Mesothelial cell of epicardium (in vitro differentiated cells): ENCODE measurements at regions not wholly inside any gene's neighbourhood (a gene's known extent, or its start where the extent isn't known, plus 50 kb on each side); places are given as distances from the start of the nearest gene placed in this dataset.

Source experiments
- DNase-seq, 2 experiments: peaks; one replicate each; pipeline ENCODE4 v3.0.0; 2021; ENCODE audit warnings: low spot score in 2 of 2; ENCODE audit not compliant: unreplicated experiment in 2 of 2
- H3K27ac Mint-ChIP-seq: 2 replicates; pipeline ENCODE4 v1.8.0; 2021; ENCODE audit warnings: mixed read lengths
- H3K27me3 Mint-ChIP-seq: 2 replicates; pipeline ENCODE4 v1.8.0; 2021; ENCODE audit warnings: low read depth, mixed read lengths
- H3K36me3 Mint-ChIP-seq: 2 replicates; pipeline ENCODE4 v1.8.0; 2021; ENCODE audit warnings: mixed read lengths
- H3K4me1 Mint-ChIP-seq: 2 replicates; pipeline ENCODE4 v1.8.0; 2021; ENCODE audit warnings: mixed read lengths
- H3K4me3 Mint-ChIP-seq: 2 replicates; pipeline ENCODE4 v1.8.0; 2021; ENCODE audit warnings: mild to moderate bottlenecking, moderate library complexity, mixed read lengths
- H3K9me3 Mint-ChIP-seq: 2 replicates; pipeline ENCODE4 v1.8.0; 2021; ENCODE audit warnings: mixed read lengths
- TF ChIP-seq, protein P1 (sequence below): fragments of 200-600 bp; sonication (generic); IDR thresholded peaks from one replicate; pipeline ENCODE4 v1.5.0; 2021; ENCODE audit warnings: antibody characterized with exemption; ENCODE audit not compliant: unreplicated experiment

DNA sequence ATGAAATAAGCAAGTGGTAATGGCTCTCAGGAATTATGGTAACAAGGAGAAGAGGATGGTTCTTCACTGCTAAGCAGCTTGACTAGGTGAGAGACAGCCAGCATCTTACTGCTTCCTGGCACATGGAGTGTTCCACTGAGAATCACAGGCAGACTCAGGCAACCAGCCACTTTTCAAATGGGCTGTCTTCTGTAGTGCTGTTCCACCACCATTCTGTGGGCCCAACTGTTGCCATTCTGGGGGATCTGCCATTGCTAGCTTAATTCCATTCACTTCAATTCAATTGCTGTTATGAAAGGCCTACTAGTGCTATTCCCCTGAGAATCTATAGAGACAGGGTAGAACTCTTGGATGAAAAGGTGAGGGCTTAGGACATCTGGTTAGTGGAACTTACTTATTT lies 341.9 kb downstream of the KCNRG start:
- no peaks in the 10 kb centered on the region for H3K27me3 Mint-ChIP-seq

DNA sequence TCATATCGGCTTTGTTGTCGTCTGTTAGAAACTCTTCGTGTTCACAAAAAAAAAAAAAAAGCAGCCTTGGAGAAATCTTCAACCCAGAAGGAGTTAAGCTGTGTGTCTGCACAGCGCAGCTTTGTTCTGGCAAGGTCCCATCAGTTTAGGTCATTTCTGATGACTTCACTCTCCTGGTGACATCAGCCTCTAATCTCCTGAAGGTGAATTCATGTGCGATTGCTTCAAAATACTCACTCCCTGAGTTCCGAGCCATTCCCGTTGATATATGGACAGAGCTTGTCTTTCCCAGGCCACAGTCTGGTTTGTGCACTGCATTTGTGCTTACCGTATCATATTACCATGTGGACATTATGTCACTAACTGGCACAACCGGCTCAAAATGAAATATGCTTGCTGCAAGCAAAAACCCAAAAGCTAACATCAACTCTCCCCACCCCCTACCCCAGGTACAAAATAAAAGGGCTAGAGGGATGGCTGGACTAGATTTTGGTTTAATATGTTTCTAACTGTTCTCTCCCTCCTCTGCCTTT lies 342.4 kb downstream of the KCNRG start:
- H3K36me3 Mint-ChIP-seq, result no peaks in the 10 kb centered on the region
- H3K27me3 Mint-ChIP-seq, result no peaks in the 10 kb centered on the region
- H3K27ac Mint-ChIP-seq, result peak overlapping the region; percentile 94
- no peaks in the 10 kb centered on the region for H3K9me3 Mint-ChIP-seq
- no peak for DNase-seq
- TF ChIP-seq, protein P1, sequence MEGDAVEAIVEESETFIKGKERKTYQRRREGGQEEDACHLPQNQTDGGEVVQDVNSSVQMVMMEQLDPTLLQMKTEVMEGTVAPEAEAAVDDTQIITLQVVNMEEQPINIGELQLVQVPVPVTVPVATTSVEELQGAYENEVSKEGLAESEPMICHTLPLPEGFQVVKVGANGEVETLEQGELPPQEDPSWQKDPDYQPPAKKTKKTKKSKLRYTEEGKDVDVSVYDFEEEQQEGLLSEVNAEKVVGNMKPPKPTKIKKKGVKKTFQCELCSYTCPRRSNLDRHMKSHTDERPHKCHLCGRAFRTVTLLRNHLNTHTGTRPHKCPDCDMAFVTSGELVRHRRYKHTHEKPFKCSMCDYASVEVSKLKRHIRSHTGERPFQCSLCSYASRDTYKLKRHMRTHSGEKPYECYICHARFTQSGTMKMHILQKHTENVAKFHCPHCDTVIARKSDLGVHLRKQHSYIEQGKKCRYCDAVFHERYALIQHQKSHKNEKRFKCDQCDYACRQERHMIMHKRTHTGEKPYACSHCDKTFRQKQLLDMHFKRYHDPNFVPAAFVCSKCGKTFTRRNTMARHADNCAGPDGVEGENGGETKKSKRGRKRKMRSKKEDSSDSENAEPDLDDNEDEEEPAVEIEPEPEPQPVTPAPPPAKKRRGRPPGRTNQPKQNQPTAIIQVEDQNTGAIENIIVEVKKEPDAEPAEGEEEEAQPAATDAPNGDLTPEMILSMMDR, result no peak
- H3K4me3 Mint-ChIP-seq, result peak overlapping the region; percentile 36
- peaks cover 52% of the 10 kb centered on the region for H3K4me1 Mint-ChIP-seq

More for the DNA sequence above, 341.9 kb downstream of the KCNRG start:
- TF ChIP-seq, protein P1, result no peak
- Mint-ChIP-seq H3K27ac (peak overlapping the region; percentile 94), H3K4me3 (peak overlapping the region; percentile 36), H3K9me3 (no peaks in the 10 kb centered on the region), H3K36me3 (no peaks in the 10 kb centered on the region), H3K4me1 (peaks cover 52% of the 10 kb centered on the region)
- DNase-seq, result no peak

DNA sequence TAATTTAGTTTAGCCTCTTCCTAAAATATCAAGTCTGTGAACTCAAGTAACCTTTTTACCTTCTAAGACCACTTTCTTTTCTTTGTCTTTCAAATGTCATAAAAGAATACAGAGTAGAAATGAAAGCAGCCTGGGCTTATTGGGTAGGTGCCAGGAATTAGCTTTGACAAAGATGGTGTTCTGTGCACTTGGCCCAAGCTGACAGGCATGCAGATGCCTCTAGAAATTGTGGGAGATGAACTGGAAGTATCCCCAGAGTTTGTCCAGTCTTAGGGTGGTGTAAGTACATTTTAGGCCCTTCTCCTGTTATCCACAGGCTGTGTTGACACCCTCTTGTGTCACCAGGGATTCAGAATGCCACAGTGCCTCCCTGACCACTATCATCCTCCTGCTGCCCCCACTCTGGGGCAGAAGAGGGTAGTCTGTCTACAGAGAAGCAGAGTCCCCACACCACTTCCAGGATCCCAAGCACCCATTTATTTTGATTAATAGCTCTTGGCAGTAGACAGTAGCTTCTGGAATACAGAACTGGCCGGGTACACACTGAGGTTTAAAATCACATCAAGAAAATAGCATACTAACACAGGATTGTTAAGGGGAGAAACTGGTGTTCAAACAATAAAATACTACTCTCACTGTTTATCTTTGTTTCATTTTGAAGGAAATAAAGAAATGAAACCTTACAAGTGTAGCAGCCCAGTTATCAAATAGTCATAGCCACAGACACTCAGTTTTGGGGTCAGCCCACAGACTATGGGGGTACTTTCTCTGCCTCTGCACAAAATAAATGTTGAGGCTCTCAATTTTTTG lies 343.2 kb downstream of the KCNRG start:
- Mint-ChIP-seq H3K4me3 (no peak overlapping the region), H3K4me1 (peaks cover 45% of the 10 kb centered on the region), H3K36me3 (no peaks in the 10 kb centered on the region), H3K27me3 (no peaks in the 10 kb centered on the region), H3K9me3 (no peaks in the 10 kb centered on the region), H3K27ac (peak overlapping the region; percentile 94)
- TF ChIP-seq, protein P1, result no peak
- DNase-seq, result no peak

DNA sequence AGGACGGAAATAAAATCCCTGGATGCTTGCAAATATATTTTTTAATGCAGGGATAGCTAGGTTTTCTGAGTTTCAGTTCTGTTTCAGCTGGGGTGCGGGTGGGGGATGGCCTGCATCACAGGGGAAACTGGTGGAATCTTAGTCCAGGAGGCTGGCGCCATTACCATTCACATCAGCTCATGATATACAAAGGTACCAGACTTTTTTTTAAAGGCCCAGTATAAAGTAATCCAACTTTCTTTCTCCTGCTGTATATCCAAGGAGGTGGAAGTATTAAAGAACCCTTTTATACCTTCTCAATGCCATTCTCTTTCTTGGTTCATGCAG lies 343.8 kb downstream of the KCNRG start:
- H3K4me1 Mint-ChIP-seq, result peaks cover 42% of the 10 kb centered on the region
- no peaks in the 10 kb centered on the region for H3K27me3 Mint-ChIP-seq
- TF ChIP-seq, protein P1, result no peak
- H3K36me3 Mint-ChIP-seq, result no peaks in the 10 kb centered on the region
- H3K4me3 Mint-ChIP-seq, result no peak overlapping the region
- no peaks in the 10 kb centered on the region for H3K9me3 Mint-ChIP-seq
- no peak overlapping the region for H3K27ac Mint-ChIP-seq
- no peak for DNase-seq

DNA sequence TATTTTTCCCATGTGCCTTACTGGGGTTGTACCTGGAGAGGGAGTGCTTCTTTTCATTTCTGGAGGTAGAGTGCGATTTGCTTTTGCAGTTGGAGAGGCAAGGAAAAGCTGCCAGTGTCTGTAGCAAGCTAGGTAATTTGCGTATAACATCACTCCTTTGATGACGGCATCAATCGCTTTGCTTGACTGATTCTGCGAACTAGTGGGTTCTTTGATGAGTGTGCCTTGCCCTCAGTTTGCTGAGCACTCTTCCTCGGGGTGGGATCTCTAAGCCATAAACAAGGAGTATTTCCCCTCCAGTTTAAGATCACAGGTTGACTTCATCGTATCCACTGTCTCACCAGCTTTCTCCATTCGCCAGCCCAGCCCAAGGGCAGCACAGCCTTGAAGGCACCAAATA lies 344.5 kb downstream of the KCNRG start:
- Mint-ChIP-seq H3K4me1 (peaks cover 40% of the 10 kb centered on the region), H3K27ac (no peak overlapping the region), H3K36me3 (no peaks in the 10 kb centered on the region), H3K27me3 (no peaks in the 10 kb centered on the region), H3K9me3 (no peaks in the 10 kb centered on the region), H3K4me3 (no peak overlapping the region)
- TF ChIP-seq, protein P1, result no peak
- DNase-seq, result no peak
